ENCODE measurements at regions not wholly inside any gene's neighbourhood (a gene's known extent, or its start where the extent isn't known, plus 50 kb on each side); places are given as distances from the start of the nearest gene placed in this dataset.

DNA sequence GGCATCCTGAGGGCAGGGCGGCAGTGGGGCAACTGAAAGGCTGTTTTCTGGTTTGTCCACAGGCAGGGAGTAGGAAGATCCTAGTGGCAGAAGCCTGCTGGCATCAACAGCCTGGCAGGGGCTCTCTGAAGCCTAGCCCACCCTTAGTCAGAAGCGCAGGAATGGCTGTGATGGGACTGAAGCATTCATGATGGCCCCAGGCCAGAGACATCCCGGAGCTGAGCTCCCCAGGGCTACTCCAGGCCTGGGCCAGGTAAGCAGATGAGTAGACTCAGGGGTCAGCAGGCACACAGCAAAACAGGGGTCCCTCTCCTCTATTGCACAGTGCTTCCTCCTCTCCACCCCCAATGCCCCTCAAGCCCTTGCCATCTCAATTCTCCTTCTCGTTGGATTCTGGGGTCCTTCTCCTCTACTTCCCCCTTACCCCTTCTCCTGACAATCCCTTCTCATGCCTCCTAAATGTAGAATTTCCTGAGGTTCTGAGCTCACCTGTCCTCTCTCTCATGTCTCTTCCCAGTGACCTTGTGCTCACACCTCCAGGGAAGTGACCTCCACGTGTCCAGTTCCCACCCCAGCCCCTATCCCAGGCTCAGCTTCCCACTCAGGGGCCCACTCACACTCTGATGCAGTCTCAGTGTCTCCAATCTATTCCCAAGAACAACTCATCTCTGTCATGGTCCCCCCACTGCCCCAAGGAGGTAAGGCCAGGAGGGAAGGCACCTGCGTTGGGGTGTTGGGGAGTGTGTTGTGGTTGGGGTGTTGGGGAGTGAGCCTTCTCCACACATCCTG is 158.7 kb upstream of the ZNF507 start:
- DNase-seq (ENCODE audit: extremely low read depth, low read depth) = no peak

DNA sequence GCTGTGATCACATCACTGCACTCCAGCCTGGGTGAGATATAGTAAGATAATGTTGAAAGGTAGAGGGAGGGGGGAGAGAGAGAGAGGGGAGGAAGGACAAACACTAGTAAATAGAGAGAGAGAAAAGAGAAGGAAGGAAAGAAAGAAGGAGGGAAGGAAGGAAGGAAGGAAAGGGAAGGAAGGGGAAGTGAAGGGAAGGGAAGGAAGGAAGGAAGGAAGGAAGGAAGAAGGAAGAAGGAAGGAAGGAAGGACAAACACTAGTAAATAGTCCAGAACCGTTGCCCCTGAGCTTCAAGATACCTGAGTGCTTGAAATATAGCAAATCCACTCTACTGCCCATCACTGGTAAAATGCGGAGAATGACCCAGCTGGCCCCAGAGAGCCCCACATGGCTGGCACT is 156.5 kb upstream of the ZNF507 start:
- DNase-seq (ENCODE audit: extremely low read depth, low read depth) = no peak

DNA sequence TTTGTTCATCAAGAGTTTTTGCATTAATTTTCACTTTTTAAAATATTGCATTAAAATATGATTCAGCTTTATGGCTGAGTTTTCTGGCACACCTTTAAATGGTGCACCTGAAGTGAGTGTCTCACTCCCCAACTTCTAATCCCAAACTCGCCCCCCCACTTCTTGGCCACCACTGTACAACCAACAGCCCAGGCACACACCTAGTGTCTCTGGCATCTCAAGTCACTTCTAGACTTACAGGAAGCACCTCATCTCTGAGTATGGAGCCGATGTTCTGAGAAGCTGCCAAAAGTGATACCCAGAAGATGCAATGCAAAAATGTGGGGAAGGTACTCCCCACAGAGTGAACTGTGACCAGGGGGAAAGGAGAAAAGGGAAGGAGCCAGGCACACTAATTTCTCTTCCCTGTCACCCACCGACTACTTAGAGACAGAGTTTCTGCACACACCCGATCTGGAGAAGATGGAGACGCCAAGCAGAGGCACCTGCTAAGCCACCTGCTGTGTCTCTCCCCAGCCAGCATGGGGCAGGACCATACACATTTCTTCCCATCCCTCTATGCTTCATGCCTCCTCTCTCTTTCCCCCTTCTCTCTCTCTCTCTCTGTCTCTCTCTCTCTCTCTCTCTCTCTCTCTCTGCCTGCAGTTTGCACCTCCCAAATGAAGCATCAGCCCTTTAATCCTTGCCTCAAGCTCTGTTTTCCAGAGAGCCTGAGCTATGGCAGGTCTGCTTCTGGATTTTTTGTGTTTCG is 155.3 kb upstream of the ZNF507 start:
- DNase-seq (ENCODE audit: extremely low read depth, low read depth) = no peak

DNA sequence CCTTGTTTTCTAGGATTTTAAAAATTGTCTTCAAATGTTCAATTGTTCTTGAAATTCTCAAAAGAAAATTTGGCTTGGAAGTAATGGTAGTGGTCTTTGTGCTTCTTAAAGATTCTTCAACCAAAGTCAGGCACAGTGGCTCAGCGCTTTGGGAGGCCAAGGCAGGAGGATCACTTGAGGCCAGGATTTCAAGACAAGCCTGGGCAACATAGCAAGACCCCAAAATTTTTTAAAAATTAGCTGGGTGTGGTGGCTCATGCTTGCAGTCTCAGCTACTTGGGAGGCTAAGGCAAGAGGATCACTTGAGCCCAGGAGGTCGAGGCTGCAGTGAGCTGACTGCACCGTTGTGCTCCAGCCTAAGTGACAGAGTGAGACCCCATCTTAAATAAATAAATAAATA is 153.5 kb upstream of the ZNF507 start:
- DNase-seq (ENCODE audit: extremely low read depth, low read depth) = no peak

DNA sequence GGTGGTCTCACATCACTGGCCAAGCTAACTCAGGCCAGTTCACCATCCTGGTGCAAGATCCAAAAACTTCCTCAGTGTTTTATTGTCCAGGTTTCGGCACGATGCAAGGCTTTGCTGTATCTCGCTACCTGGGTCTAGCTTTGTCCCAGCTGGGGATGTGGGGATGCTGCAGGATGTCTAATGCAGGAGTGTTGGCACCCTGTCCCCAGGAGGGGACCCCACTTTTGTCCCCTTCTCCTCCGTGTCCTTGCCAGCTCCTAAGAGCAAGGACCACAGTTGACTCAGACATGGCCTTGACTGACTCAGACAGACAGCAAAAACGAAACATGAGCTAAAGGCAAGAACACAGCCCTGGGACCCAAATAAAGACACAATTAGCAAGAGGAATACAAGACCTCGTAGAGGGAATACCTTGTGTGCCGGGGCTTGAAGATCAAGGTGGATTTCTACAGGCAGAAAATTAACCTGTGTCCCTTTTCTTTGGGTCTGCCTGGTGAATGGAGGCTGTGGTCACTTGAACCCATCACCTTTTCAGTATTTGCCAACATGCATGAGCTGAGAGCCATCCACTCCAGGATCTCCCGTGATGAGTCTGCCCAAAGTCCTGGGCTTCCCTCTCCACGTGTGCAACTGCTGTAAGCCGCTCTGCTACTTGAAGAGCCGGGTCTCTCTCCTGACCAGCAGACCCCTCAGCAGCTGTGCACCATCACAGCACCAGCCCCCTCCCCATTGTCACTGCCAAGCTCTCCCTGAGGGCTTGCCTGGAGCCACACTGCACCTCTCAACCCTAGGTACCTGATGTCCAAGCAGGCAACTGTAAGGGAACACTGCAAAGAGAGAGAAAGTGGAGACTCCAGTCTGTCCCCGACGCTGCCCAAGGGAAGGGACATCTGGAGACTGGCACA is 149.5 kb upstream of the ZNF507 start:
- DNase-seq (ENCODE audit: extremely low read depth, low read depth) = no peak

DNA sequence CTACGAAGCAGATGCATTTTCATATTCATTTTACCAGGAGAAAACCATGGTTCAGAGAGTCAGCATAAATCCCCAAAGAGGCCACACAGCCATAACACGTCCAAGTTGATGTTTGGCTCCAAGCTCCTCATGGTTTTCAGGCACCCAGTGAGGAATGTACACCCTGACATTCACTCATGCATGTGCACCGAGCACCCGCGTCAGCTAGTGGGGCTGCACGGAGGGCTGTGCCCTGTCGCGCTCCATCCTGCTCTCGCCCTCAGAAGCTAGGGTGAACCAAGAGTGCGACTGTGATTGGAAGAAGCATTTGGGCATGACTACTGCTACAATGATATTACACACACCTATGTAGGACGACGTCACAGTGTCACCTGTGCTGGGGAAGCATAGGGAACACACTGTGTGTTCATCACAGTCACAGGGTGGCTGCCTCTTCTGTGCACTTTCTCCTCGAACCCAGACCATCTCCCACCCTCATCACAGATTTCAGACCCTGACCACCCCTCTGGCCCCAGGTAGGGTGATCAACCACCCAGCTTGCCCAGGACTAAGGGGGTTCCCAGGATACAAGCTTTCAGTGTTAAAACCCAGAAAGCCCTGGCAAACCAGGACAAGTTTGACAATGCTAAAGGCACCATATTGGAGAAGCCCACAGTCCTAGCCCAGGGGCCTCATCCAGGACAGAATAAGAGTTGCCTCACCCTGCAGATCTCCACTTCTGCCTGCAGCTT is 148.6 kb upstream of the ZNF507 start:
- no peak for DNase-seq (ENCODE audit: extremely low read depth, low read depth)

DNA sequence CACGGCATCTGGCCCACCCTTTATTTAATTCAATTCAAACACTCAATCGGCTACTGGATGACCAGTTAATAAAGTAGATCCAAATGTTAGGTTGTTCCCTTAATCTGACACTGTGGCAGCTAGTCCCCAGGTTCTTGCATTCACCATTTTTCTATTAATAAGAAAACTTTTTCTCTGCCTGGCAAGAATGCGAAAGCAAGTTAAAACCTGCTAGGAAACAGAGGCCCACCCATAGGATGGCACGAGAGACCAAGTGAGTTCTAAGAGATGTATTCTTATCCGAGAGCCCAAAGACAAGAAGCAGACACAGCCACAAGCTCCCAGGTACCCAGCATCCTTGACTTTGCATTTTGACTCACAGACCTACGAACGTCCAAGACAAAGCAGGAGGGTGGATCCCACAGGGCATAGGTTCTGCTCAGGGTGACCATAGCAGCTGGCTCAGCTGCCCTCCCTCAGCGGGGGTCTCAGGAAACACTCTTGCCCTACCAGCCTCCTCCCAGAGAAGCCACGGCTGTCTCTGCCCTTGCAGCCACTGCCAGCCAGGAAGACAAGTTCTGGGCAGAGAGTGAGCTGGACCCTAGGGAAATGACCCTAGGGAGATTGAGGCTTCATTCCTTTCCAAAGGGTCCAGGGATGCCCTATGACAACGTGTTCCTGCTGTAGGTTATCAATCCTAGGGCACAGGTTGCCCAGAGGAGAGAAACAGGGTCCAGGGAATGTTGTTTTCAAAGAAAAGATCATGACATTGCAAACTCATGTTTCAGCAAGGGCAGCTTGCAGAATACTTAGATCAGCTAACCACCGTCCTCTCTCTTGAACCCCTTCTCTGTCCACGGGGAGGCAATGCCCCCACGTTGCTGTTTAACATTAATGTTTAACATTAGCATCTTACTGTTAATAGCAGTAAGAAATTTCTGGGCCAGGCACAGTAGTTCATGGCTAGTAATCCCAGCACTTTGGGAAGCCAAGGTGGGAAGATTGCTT is 147.2 kb upstream of the ZNF507 start:
- DNase-seq (ENCODE audit: extremely low read depth, low read depth) = no peak

DNA sequence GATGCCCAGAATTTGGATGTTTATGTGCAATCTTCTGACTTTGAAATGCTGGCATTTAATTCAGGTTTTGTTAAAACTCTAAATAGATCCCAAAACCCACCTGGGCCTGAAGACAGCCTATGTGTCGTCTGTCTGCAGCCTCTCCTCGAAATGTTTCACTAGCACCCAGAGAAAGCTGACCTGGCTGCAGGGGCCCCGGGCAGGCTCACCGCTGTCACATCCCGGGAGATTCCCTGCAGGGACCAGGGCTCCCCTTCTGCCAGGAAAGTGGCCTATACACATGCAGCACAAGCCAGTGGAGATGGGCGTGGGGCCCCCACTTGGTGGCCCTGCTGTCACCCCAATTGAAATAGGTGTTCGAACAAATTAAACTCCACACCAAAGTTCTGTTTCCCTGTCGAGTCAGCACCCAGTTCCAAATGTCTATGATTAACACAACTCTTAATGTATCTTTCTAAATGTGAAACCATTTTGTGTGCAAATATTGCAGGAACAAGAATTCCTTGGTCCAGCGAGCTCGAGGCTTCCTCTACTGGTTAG is 145.8 kb upstream of the ZNF507 start:
- DNase-seq (ENCODE audit: extremely low read depth, low read depth) = no peak

DNA sequence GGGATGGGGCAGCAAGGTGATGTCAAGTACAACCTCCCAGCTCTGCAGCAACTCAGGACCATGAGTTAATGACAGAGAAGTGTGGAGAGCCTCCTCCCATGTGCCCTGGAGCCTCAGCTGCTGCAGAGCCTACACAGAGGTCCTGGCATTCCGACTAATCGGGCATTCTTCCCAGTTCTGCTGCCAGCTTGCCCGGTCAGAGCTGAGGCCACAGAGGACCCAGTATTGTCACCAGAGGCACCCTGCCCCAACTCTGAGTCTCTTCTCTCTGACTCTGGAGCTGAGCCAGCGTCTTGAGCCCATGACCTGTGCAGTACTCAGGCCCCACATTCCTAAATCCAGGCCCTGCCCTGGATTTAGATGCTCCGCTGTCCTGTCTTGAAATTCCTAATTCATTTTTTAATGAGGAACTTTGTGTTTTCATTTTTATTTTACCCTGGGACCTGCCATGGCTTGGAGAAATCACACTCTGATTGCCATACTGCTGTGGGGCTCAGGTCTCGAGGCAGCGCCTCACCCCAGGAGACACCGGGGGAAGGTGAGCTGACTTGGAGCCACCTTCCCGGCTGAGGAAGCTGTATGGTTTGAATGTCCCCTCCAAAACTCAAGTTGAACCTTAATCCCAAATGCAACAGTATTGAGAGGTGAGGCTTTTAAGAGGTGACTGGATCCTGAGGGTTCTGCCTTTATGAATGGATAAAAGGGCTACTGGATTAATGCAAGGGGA is 144.9 kb upstream of the ZNF507 start:
- no peak for DNase-seq (ENCODE audit: extremely low read depth, low read depth)

DNA sequence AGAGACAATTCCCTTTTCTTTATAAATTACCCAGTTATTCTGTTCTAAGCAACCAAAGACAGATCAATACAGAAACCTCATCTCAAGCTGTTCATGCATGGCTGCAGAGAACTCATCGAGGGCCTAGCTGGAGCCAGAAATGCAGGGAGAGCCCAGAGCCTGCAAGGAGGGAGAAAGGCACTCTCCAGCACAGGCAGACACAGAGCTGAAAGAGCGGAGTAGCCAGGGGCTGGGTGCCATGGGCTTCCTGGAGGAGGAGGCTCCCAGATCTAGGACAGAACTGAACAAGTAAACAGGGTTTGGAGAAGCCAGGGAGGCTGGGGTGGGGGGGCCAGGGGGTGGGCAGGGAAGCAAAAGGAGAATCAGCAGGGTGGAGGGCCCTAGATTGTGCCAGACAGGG is 144.2 kb upstream of the ZNF507 start:
- no peak for DNase-seq (ENCODE audit: extremely low read depth, low read depth)

DNA sequence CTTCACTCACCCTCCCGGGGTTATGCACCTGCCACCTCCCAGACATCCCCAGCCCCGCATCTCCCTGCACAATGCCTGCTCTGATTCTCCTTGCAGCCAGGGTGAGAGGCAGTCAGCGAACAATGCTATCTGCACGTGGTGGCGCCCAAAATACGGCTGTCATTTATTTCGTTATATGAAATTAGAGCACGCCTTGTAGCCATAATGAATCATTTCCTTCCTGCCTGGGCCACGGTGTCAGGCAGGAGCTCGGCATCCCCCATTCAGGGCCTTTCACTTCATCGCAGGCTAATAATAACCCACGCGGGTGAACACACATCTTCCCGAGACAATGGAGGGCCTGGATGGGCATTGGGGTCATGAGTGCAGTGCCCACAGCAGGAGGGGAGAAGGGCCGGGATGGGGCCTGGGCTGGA is 143.8 kb upstream of the ZNF507 start:
- no peak for DNase-seq (ENCODE audit: extremely low read depth, low read depth)

DNA sequence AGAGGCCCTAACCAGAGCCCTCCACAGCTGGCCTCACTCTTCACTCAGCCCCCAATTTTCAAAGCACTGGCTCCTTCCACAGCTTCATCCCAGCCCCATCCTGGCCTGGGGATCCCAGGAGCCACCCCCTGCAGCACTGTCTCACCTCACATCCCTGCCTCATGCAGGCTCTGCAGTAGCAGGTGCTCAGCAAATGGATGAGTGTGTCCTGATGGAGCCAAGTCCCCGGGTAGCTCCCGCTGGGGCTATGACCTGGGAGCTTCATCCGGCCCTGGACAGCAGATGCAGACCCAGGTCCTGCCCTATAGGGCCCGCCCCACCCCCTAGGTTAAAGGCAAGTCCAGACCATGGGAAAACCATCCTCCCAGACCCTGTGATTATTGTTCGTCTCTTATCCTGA is 143.2 kb upstream of the ZNF507 start:
- DNase-seq (ENCODE audit: extremely low read depth, low read depth) = no peak

DNA sequence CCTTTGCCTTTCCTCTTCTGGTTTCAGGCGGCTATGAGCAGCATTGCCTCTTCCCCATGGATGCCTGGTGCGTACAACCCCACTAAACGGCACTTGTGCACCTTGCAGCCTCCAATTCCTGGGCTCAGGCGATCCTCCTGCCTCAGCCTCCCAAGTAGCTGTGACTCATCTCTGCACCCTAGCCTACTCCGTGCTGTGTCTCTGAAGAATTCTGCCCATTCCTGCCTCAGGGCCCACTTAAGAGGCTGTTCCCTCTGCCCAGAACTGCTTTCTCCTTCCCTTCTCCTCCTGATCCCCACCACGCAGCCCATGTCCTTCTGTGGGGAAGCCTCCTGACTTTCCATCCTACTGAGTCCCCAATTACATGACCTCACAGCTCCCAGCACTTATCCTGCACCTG is 142.2 kb upstream of the ZNF507 start:
- DNase-seq (ENCODE audit: extremely low read depth, low read depth) = no peak

DNA sequence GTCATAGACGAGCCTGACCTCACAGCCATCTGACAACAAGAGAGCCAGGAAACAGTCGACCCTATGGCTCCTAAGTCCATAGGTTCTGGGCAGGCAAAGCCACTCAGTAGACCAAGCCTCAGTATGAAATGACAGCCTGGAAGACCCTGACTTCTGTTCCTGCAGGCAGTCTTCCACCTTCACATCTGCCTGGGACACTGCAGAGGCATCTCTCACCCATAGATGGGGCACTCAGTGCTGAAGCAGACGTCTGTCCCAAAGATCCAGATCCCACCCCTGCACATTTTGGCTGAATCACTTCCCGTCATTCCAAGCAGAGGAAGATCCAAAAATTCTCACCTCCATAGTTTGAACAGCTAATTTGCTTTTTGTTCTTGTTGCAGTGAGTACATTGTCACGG is 139.3 kb upstream of the ZNF507 start:
- DNase-seq (ENCODE audit: extremely low read depth, low read depth) = no peak

DNA sequence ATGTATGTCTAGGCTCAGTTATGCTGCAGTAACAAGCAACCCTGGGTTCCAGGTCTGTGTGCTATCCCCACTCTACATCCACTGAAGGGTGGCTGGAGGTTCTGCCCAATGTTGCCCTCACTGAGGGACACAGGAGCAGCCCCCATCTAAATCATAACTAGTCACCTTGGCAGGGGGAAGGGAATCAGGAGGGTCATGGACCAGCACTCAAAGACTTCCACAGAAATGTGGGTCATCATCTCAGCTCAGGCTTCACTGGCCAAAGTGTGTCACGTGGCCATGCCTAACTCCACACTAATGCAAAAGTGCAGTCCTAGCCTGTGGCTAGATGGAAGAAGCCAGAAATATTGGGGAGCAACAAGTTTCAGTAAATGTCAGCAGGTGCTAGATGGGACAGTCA is 137.3 kb upstream of the ZNF507 start:
- no peak for DNase-seq (ENCODE audit: extremely low read depth, low read depth)

DNA sequence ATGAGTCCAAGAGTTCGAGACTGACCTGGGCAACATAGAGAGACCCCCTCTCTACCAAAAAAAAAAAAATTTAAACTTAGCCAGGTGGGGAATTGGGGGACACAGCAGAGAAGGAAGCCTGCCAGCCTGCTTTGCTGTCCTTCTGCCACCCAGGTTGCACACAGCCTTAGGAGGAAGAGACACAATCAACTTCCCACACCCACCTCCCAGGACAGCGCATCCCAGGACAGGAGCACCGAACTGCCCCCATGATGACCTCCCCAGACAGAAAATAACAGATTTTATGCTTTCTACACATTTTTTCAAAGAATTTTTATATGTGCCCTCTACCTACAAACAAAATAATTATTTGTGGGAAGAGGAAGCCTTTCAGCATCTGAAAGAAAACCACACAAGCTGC is 126.0 kb upstream of the ZNF507 start:
- no peak for DNase-seq (ENCODE audit: extremely low read depth, low read depth)

DNA sequence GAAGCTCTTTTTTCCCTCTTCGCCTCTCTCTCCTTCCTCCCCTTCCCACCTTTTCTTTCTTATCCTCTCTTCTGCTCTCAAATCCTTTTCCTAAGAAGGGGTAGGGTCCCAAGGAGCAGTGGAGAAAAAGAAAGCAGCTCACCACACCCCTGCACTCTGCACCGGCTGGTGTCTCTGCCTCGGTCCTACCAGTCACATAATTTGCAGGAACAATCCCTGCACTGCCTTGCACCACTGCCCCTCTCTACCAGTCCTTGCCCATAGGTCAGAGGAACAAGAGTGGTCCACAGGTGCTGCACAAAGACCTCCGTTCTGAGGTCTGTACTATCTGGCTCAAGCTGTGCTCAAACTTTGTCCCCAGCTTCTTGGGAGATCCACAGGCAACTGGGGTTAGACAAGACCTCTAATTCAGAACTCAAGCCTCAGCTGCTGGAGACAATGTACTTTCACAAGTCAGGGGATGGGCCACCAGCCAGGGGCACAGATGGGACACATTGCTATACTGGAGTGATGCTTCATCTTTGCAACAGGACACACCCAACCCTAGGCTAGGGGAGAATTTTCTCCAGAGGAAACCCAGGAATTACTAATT is 125.4 kb upstream of the ZNF507 start:
- DNase-seq (ENCODE audit: extremely low read depth, low read depth) = no peak

DNA sequence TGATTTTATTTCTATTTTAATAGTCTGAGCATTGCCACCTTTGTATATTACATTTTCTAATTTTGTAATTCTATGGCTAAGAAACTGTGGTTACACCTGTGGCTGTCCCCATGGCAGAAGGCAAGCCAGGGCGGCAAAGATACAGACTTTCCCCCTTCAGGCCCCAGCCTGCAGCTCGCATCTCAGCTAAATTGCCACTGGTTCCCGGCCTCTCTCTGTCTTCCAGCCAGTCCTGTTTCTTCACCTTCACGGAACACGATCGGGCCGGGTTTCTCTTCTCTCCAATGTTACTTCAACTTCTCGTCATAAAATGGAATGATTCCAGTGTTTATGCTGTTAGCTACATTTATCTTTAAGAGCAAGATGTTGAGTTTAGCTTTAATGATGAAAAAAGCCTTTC is 124.5 kb upstream of the ZNF507 start:
- no peak for DNase-seq (ENCODE audit: extremely low read depth, low read depth)
